WTC11 (cell line): ENCODE measurements at regions not wholly inside any gene's neighbourhood (a gene's known extent, or its start where the extent isn't known, plus 50 kb on each side); places are given as distances from the start of the nearest gene placed in this dataset.

Source experiments
- ATAC-seq: fragments of 200-7000 bp; cut with Tn5 transposase; 2 replicates; pipeline ENCODE4 v1.10.0; 2021; ENCODE audit warnings: mild to moderate bottlenecking, moderate library complexity
- CTCF ChIA-PET: fragments of 300-600 bp; sonication (Branson Sonifier 250); formaldehyde crosslinking; loops from one replicate; lab custom pipeline; 2021; ENCODE audit warnings: antibody characterized with exemption; lab: Charles Lee
- POLR2A ChIA-PET: fragments of 350-600 bp; sonication (Branson Sonifier 250); formaldehyde crosslinking; loops from one replicate; lab custom pipeline; 2021; ENCODE audit warnings: antibody characterized with exemption; lab: Charles Lee
- DNase-seq: peaks from one replicate; pipeline ENCODE4 v3.0.0; 2021; ENCODE audit warnings: low spot score
- H3K27ac Mint-ChIP-seq: 2 replicates; pipeline ENCODE4 v1.8.0; 2021; ENCODE audit warnings: mixed read lengths
- H3K27me3 Mint-ChIP-seq: 2 replicates; pipeline ENCODE4 v1.8.0; 2021; ENCODE audit warnings: low read depth, mild to moderate bottlenecking, moderate library complexity, mixed read lengths
- H3K36me3 Mint-ChIP-seq: 2 replicates; pipeline ENCODE4 v1.8.0; 2021; ENCODE audit warnings: mixed read lengths
- H3K4me1 Mint-ChIP-seq: 2 replicates; pipeline ENCODE4 v1.8.0; 2022; ENCODE audit warnings: mixed read lengths
- H3K4me3 Mint-ChIP-seq: 2 replicates; pipeline ENCODE4 v1.8.0; 2021; ENCODE audit warnings: mild to moderate bottlenecking, moderate library complexity, mixed read lengths
- H3K9me3 Mint-ChIP-seq: 2 replicates; pipeline ENCODE4 v1.8.0; 2021; ENCODE audit warnings: mixed read lengths
- ATF3 ChIP-seq: sonication (generic); formaldehyde crosslinking; conservative IDR thresholded peaks from 2 replicates; pipeline ENCODE4 v1.8.1; 2022; ENCODE audit warnings: mild to moderate bottlenecking, missing genetic modification reagents
- CREB1 ChIP-seq: sonication (generic); formaldehyde crosslinking; IDR thresholded peaks from 2 replicates; pipeline ENCODE4 v1.8.0; 2023; ENCODE audit warnings: mild to moderate bottlenecking, missing genetic modification reagents
- NR1H2 ChIP-seq: sonication (generic); formaldehyde crosslinking; IDR thresholded peaks from 2 replicates; pipeline ENCODE4 v1.9.0; 2021; ENCODE audit warnings: mild to moderate bottlenecking, moderate library complexity, missing genetic modification reagents
- RORB ChIP-seq: fragments of 250-450 bp; sonication (Bioruptor Pico); IDR thresholded peaks from 2 replicates; pipeline ENCODE4 v1.9.0; 2021; ENCODE audit warnings: mild to moderate bottlenecking
- SMAD3 ChIP-seq: sonication (generic); formaldehyde crosslinking; IDR thresholded peaks from 2 replicates; pipeline ENCODE4 v1.8.0; 2022; ENCODE audit warnings: missing genetic modification reagents, mild to moderate bottlenecking, borderline replicate concordance
- TCF7 ChIP-seq: sonication (generic); formaldehyde crosslinking; IDR thresholded peaks from 2 replicates; pipeline ENCODE4 v1.8.0; 2022; ENCODE audit warnings: mild to moderate bottlenecking, low read depth, missing genetic modification reagents, moderate library complexity
- ZNF512 ChIP-seq: sonication (generic); formaldehyde crosslinking; IDR thresholded peaks from 2 replicates; pipeline ENCODE4 v1.8.1; 2022; ENCODE audit warnings: missing genetic modification reagents, borderline replicate concordance
- TF ChIP-seq, protein P1 (sequence below): sonication (generic); formaldehyde crosslinking; IDR thresholded peaks from 2 replicates; pipeline ENCODE4 v1.8.1; 2022; ENCODE audit warnings: low read depth, mild to moderate bottlenecking, moderate library complexity, missing genetic modification reagents, borderline replicate concordance
- TF ChIP-seq, protein P2 (sequence below): sonication (generic); formaldehyde crosslinking; IDR thresholded peaks from 2 replicates; pipeline ENCODE4 v1.8.1; 2023; ENCODE audit warnings: mild to moderate bottlenecking, missing genetic modification reagents
- TF ChIP-seq, protein P3 (sequence below): sonication (generic); formaldehyde crosslinking; IDR thresholded peaks from 2 replicates; pipeline ENCODE4 v1.8.0; 2022; ENCODE audit warnings: mild to moderate bottlenecking, missing genetic modification reagents
- TF ChIP-seq, protein P4 (sequence below): sonication (generic); formaldehyde crosslinking; IDR thresholded peaks from 2 replicates; pipeline ENCODE4 v1.8.1; 2023; ENCODE audit warnings: mild to moderate bottlenecking, missing genetic modification reagents, borderline replicate concordance

DNA sequence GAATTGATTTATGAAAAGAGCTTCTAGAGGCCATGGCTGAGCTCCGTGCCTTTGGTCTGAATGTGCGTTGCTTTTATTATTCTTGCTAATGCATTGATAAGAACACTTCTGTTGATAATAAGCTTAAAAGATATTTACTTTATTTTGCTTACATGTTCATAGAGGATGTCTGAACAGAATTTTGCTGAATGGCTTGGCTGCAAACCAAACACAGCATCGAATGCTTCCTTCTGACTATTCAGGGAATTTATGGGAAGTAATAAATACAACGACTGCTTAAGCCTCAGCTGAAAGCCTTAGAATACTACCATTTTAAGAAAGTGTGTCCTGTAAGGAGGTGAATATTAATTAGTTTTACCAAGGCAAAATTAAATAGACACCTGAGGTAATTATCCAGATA lies 643.5 kb upstream of the POT1 start:
- POLR2A ChIA-PET, result no interaction called here

GRCh38 chr7:125572414-125572813 lies 642.8 kb upstream of the POT1 start:
- peaks cover 6% of the 10 kb centered on the region for H3K9me3 Mint-ChIP-seq
- H3K4me3 Mint-ChIP-seq, result no peak overlapping the region
- ATAC-seq, result no peak
- H3K27ac Mint-ChIP-seq, result no peak overlapping the region
- H3K27me3 Mint-ChIP-seq, result no peaks in the 10 kb centered on the region
- DNase-seq, result no peak
- H3K36me3 Mint-ChIP-seq, result no peaks in the 10 kb centered on the region
- H3K4me1 Mint-ChIP-seq, result no peaks in the 10 kb centered on the region
- ChIA-PET CTCF (no interaction called here), POLR2A (no interaction called here)
- TF ChIP-seq, protein P1, sequence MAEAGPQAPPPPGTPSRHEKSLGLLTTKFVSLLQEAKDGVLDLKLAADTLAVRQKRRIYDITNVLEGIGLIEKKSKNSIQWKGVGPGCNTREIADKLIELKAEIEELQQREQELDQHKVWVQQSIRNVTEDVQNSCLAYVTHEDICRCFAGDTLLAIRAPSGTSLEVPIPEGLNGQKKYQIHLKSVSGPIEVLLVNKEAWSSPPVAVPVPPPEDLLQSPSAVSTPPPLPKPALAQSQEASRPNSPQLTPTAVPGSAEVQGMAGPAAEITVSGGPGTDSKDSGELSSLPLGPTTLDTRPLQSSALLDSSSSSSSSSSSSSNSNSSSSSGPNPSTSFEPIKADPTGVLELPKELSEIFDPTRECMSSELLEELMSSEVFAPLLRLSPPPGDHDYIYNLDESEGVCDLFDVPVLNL, result no peak

More for the DNA sequence above, 643.5 kb upstream of the POT1 start:
- H3K4me1 Mint-ChIP-seq, result no peaks in the 10 kb centered on the region
- H3K36me3 Mint-ChIP-seq, result no peaks in the 10 kb centered on the region
- no peak for TF ChIP-seq TCF7 (CRISPR knock-in tag)
- ATAC-seq (no peak), DNase-seq (no peak)
- CTCF ChIA-PET, result no interaction called here
- H3K27me3 Mint-ChIP-seq, result no peaks in the 10 kb centered on the region
- H3K9me3 Mint-ChIP-seq, result peaks cover 6% of the 10 kb centered on the region
- H3K27ac Mint-ChIP-seq, result no peak overlapping the region
- no peak overlapping the region for H3K4me3 Mint-ChIP-seq

GRCh38 chr7:125568799-125569198 lies 639.2 kb upstream of the POT1 start:
- H3K27ac Mint-ChIP-seq, result no peak overlapping the region
- H3K4me1 Mint-ChIP-seq, result peaks cover 4% of the 10 kb centered on the region; the same call in 1 of the 2 replicates
- POLR2A ChIA-PET, result no interaction called here
- CTCF ChIA-PET, result no interaction called here
- no peak for ATAC-seq
- H3K36me3 Mint-ChIP-seq, result no peaks in the 10 kb centered on the region
- no peak overlapping the region for H3K4me3 Mint-ChIP-seq
- H3K27me3 Mint-ChIP-seq, result no peaks in the 10 kb centered on the region
- DNase-seq, result no peak
- H3K9me3 Mint-ChIP-seq, result no peaks in the 10 kb centered on the region
- TF ChIP-seq, protein P2, sequence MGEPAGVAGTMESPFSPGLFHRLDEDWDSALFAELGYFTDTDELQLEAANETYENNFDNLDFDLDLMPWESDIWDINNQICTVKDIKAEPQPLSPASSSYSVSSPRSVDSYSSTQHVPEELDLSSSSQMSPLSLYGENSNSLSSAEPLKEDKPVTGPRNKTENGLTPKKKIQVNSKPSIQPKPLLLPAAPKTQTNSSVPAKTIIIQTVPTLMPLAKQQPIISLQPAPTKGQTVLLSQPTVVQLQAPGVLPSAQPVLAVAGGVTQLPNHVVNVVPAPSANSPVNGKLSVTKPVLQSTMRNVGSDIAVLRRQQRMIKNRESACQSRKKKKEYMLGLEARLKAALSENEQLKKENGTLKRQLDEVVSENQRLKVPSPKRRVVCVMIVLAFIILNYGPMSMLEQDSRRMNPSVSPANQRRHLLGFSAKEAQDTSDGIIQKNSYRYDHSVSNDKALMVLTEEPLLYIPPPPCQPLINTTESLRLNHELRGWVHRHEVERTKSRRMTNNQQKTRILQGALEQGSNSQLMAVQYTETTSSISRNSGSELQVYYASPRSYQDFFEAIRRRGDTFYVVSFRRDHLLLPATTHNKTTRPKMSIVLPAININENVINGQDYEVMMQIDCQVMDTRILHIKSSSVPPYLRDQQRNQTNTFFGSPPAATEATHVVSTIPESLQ (CRISPR knock-in tag), result no peak
- TF ChIP-seq ZNF512, result peak; percentile 40; the same call in 1 of the 2 replicates

- ChIA-PET CTCF (no interaction called here), POLR2A (interaction anchor here (0.6 kb wide), 1 partner anchor 292 kb away, joined by 3 read pairs; no protein-coding TSS in a partner anchor)
- ATAC-seq (no peak), DNase-seq (no peak)
- TF ChIP-seq NR1H2, result no peak
- no peak for TF ChIP-seq SMAD3
- TF ChIP-seq, protein P1, result no peak
- TF ChIP-seq, protein P3, sequence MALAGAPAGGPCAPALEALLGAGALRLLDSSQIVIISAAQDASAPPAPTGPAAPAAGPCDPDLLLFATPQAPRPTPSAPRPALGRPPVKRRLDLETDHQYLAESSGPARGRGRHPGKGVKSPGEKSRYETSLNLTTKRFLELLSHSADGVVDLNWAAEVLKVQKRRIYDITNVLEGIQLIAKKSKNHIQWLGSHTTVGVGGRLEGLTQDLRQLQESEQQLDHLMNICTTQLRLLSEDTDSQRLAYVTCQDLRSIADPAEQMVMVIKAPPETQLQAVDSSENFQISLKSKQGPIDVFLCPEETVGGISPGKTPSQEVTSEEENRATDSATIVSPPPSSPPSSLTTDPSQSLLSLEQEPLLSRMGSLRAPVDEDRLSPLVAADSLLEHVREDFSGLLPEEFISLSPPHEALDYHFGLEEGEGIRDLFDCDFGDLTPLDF, result no peak
- H3K27me3 Mint-ChIP-seq, result no peaks in the 10 kb centered on the region
- peaks cover 5% of the 10 kb centered on the region; the same call in 1 of the 2 replicates for H3K4me1 Mint-ChIP-seq
- H3K4me3 Mint-ChIP-seq, result no peak overlapping the region
- H3K27ac Mint-ChIP-seq, result no peak overlapping the region
- H3K9me3 Mint-ChIP-seq, result no peaks in the 10 kb centered on the region
- H3K36me3 Mint-ChIP-seq, result no peaks in the 10 kb centered on the region
These were observed 638.1 kb upstream of the POT1 start for GRCh38 chr7:125567686-125568085.

GRCh38 chr7:125563964-125564529 lies 634.4 kb upstream of the POT1 start:
- ChIA-PET POLR2A (no interaction called here), CTCF (no interaction called here)
- no peaks in the 10 kb centered on the region for H3K9me3 Mint-ChIP-seq
- DNase-seq, result peak; percentile 26
- no peak overlapping the region for H3K4me3 Mint-ChIP-seq
- H3K4me1 Mint-ChIP-seq, result peaks cover 5% of the 10 kb centered on the region; the same call in 1 of the 2 replicates
- H3K27me3 Mint-ChIP-seq, result no peaks in the 10 kb centered on the region
- H3K36me3 Mint-ChIP-seq, result no peaks in the 10 kb centered on the region
- ATAC-seq, result peak; percentile 92
- H3K27ac Mint-ChIP-seq, result no peak overlapping the region
- TF ChIP-seq, protein P4, sequence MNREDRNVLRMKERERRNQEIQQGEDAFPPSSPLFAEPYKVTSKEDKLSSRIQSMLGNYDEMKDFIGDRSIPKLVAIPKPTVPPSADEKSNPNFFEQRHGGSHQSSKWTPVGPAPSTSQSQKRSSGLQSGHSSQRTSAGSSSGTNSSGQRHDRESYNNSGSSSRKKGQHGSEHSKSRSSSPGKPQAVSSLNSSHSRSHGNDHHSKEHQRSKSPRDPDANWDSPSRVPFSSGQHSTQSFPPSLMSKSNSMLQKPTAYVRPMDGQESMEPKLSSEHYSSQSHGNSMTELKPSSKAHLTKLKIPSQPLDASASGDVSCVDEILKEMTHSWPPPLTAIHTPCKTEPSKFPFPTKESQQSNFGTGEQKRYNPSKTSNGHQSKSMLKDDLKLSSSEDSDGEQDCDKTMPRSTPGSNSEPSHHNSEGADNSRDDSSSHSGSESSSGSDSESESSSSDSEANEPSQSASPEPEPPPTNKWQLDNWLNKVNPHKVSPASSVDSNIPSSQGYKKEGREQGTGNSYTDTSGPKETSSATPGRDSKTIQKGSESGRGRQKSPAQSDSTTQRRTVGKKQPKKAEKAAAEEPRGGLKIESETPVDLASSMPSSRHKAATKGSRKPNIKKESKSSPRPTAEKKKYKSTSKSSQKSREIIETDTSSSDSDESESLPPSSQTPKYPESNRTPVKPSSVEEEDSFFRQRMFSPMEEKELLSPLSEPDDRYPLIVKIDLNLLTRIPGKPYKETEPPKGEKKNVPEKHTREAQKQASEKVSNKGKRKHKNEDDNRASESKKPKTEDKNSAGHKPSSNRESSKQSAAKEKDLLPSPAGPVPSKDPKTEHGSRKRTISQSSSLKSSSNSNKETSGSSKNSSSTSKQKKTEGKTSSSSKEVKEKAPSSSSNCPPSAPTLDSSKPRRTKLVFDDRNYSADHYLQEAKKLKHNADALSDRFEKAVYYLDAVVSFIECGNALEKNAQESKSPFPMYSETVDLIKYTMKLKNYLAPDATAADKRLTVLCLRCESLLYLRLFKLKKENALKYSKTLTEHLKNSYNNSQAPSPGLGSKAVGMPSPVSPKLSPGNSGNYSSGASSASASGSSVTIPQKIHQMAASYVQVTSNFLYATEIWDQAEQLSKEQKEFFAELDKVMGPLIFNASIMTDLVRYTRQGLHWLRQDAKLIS (CRISPR knock-in tag), result no peak
- TF ChIP-seq CREB1 (CRISPR knock-in tag), result no peak
- no peak for TF ChIP-seq RORB (CRISPR knock-in tag)
- TF ChIP-seq, protein P3, result no peak
- TF ChIP-seq ATF3 (CRISPR knock-in tag), result no peak
